Fibroblast of lung (primary cell): ENCODE measurements at regions not wholly inside any gene's neighbourhood (a gene's known extent, or its start where the extent isn't known, plus 50 kb on each side); places are given as distances from the start of the nearest gene placed in this dataset.

ENCODE experiments used
- EZH2 ChIP-seq: IDR thresholded peaks from 2 replicates; pipeline ENCODE4 v1.5.1; 2012; ENCODE audit warnings: low read length, control low read depth, mild to moderate bottlenecking; ENCODE audit errors: missing control alignments
- TF ChIP-seq, protein P1 (sequence below), 2 donors: IDR thresholded peaks in 1 of 2; conservative IDR thresholded peaks in 1 of 2; 1 replicate in 1 of 2; 2 replicates in 1 of 2; pipeline ENCODE4 v1.5.1; 2011 to 2012; ENCODE audit warnings: low read length in 2 of 2, control low read depth in 1 of 2, inconsistent platforms in 1 of 2, low read depth in 1 of 2, mild to moderate bottlenecking in 1 of 2

DNA sequence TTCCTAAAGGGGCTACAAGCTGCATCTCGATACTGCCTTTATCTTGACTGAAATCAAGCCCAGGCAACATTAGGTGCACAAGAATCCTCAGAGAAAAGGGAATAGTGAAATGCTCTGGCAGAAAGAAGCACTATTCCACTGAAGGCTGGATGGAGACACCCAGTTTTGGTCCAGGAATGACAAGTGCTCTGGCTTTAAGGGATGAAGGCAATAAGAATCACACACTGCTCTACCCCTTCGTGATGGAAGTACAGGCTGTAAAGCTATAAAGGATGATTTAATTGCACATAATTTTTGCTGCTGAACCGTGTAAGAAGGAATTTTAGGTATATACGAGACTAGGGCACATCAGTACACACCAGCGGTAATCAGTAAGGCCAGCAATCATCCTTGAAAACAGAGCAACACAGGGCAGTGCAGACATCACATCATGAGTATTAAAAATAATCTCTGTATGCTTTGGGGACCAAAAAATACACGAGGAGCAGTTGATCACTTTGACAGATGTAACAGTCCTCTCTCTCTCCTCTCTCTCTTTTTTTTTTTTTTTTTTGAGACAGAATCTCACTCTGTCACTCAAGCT is 414.6 kb upstream of the TBL1XR1 start:
- TF ChIP-seq, protein P1, sequence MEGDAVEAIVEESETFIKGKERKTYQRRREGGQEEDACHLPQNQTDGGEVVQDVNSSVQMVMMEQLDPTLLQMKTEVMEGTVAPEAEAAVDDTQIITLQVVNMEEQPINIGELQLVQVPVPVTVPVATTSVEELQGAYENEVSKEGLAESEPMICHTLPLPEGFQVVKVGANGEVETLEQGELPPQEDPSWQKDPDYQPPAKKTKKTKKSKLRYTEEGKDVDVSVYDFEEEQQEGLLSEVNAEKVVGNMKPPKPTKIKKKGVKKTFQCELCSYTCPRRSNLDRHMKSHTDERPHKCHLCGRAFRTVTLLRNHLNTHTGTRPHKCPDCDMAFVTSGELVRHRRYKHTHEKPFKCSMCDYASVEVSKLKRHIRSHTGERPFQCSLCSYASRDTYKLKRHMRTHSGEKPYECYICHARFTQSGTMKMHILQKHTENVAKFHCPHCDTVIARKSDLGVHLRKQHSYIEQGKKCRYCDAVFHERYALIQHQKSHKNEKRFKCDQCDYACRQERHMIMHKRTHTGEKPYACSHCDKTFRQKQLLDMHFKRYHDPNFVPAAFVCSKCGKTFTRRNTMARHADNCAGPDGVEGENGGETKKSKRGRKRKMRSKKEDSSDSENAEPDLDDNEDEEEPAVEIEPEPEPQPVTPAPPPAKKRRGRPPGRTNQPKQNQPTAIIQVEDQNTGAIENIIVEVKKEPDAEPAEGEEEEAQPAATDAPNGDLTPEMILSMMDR (conservative IDR thresholded peaks at IDR 0.05 in 1 of 2, IDR thresholded peaks at IDR 0.05 in 1 of 2; ENCODE audit: low read depth in 1 of 2, low read length in 2 of 2): no peak
- TF ChIP-seq EZH2: no peak
